ENCODE measurements at regions not wholly inside any gene's neighbourhood (a gene's known extent, or its start where the extent isn't known, plus 50 kb on each side); places are given as distances from the start of the nearest gene placed in this dataset.

GRCh38 chr1:227459977-227460376 is 103.4 kb upstream of the ZNF678 start:
- Histone ChIP-seq H2BK15ac (ENCODE audit: low read depth, low read length) (no peak overlapping the region), H4K91ac (ENCODE audit: insufficient read length, low read depth, low read length) (no peak overlapping the region), H3K4ac (ENCODE audit: low read depth, low read length) (no peak overlapping the region), H4K5ac (ENCODE audit: insufficient read length, low read depth, low read length) (no peak overlapping the region), H4K20me1 (ENCODE audit: control insufficient read depth, insufficient read depth, insufficient read length) (no peaks in the 10 kb centered on the region), H2AK5ac (ENCODE audit: insufficient read length, low read length) (no peak overlapping the region), H4K8ac (replicated peaks; ENCODE audit: insufficient read length, low read depth, low read length) (no peak overlapping the region), H3K56ac (ENCODE audit: insufficient read length, low read depth, low read length) (no peak overlapping the region), H3T11ph (ENCODE audit: low read length) (no peak overlapping the region), H2BK120ac (ENCODE audit: low read depth, low read length, poor library complexity, severe bottlenecking) (no peak overlapping the region), H3K27me3 (ENCODE audit: insufficient read depth, low read length) (no peaks in the 10 kb centered on the region), H3K4me1 (ENCODE audit: insufficient read depth, low read length) (no peaks in the 10 kb centered on the region), H3K9me3 (ENCODE audit: control insufficient read depth, low read depth, low read length) (no peaks in the 10 kb centered on the region), H3K9ac (ENCODE audit: extremely low read depth, insufficient read length, low read length) (no peak overlapping the region), H3K14ac (ENCODE audit: insufficient read depth, low read length) (no peak overlapping the region), H3K23me2 (ENCODE audit: insufficient read length, low read depth, low read length, poor library complexity, severe bottlenecking) (no peaks in the 10 kb centered on the region), H2BK5ac (ENCODE audit: insufficient read length, low read length) (no peak overlapping the region), H3K79me1 (ENCODE audit: insufficient read depth, low read depth, low read length, poor library complexity, severe bottlenecking) (no peaks in the 10 kb centered on the region), H2BK20ac (ENCODE audit: low read depth, low read length, poor library complexity, severe bottlenecking) (no peak overlapping the region), H3K23ac (ENCODE audit: insufficient read length, low read depth, low read length) (no peak overlapping the region), H3K4me2 (ENCODE audit: insufficient read depth, insufficient read length, low read length) (no peak overlapping the region), H3K27ac (ENCODE audit: insufficient read length, low read depth, low read length) (no peak overlapping the region), H2BK12ac (ENCODE audit: insufficient read length, low read depth, low read length) (no peak overlapping the region), H2AFZ (ENCODE audit: low read length) (no peak overlapping the region), H3K18ac (ENCODE audit: insufficient read length, low read depth, low read length) (no peak overlapping the region), H3K79me2 (ENCODE audit: insufficient read depth, low read length) (no peaks in the 10 kb centered on the region)
- Mint-ChIP-seq H3K4me1 (no peaks in the 10 kb centered on the region), H3K27me3 (ENCODE audit: low read depth) (peaks cover 8% of the 10 kb centered on the region), H3K4me3 (no peak overlapping the region), H3K36me3 (ENCODE audit: insufficient read depth in 1 of 3, low read depth in 3 of 3) (no peaks in the 10 kb centered on the region), H3K27ac (no peak overlapping the region), H3K9me3 (no peaks in the 10 kb centered on the region)
- TF ChIP-seq CTCF (conservative IDR thresholded peaks at IDR 0.05), result no peak
- no CpG with 5 or more reads among the region's 1 CpG for WGBS (ENCODE audit: extremely low coverage, insufficient read length, low lambda C conversion rate)
- DNase-seq, result no peak
